Dermis blood vessel endothelial cell (primary cell): ENCODE measurements at regions not wholly inside any gene's neighbourhood (a gene's known extent, or its start where the extent isn't known, plus 50 kb on each side); places are given as distances from the start of the nearest gene placed in this dataset.

ENCODE experiments used
- DNase-seq: peaks from one replicate; pipeline ENCODE4 v3.0.0; 2010

GRCh38 chr15:38176691-38177090 lies 75.9 kb upstream of the SPRED1 start:
- DNase-seq: no peak

- no peak for DNase-seq
Observed at GRCh38 chr15:38182900-38183299, 69.7 kb upstream of the SPRED1 start.

DNA sequence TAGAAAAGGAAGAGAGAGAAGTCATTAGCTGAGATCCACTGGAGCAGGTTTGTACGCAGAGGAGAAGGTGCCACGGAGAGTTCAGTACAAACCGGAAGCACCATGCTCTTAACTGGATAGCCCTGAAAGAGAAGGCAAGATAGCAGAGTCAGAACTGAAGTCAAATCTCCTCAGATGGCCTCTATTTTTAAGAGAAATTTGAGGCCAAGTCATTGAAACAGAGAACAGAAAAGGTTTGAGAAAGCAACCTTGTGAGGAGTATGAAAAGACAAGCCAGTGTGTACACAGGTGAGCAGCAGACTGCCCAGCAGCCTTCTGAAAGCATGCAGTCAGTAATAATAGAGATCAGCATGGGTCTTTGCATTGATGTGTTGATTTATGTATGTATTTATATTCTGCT lies 66.1 kb upstream of the SPRED1 start:
- DNase-seq: no peak

DNA sequence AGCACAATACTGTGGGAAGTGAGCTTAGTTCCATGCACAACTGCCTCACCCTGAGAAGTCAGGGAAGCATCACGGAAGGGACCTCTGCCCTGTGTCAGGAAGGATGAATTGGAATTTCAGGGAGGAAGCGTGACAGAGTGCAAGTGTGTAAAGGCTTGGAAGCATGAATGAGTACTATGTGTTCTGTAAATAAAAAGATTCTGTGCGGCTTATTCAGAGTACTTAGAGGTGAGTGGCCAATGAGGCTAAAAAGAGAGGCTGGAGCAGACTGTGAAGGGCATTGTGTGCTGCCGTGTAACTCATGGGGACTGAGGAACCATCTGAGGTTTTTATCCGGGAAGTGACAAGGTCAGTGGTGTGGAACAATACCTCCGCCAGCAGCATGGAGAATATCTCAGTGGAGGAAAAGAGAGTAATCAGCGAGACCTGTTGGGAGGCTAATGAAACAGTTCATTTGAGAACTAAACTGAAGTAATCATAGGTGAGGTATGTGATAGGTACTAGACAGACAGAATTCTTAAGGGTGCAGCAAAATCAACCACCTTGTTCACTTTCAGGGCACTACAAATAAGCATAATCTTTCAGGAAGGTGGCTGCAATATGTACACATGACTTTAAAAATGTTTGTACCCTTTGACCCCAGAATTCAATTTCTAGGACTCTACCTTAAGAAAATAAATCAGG lies 64.9 kb upstream of the SPRED1 start:
- DNase-seq: peak; percentile 37

- DNase-seq: no peak
Observed at GRCh38 chr15:38189671-38190295, 62.9 kb upstream of the SPRED1 start.

- peak; percentile 11 for DNase-seq
Observed at GRCh38 chr15:38190501-38190900, 62.1 kb upstream of the SPRED1 start.

- DNase-seq: no peak
Observed at GRCh38 chr15:38192496-38192895, 60.1 kb upstream of the SPRED1 start.

- DNase-seq: no peak
Observed at GRCh38 chr15:38193496-38193895, 59.1 kb upstream of the SPRED1 start.

- DNase-seq: no peak
Observed at GRCh38 chr15:38195191-38195901, 57.3 kb upstream of the SPRED1 start.

GRCh38 chr15:38196076-38196475 lies 56.6 kb upstream of the SPRED1 start:
- DNase-seq: no peak

GRCh38 chr15:38197553-38197952 lies 55.1 kb upstream of the SPRED1 start:
- DNase-seq: peak; percentile 28

DNA sequence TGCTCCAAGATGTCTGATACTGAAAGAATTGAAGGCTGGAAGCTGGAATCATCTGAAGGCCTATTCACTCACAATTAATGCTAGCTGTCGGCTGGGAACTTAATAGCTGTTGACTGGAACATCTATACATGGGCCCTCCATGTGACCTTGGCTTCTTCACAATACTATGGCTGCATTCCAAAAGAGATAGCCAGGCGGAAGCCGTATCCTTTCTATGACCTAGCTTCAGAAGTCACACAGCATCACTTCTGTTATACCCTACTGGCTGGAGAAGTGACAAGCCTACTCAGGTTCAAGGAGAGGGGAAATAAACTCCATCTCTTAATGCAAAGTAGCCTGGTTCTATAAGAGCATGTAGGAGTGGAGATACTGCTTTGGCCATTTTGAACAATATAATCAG lies 50.9 kb upstream of the SPRED1 start:
- peak; percentile 11 for DNase-seq

- DNase-seq: no peak
Observed at GRCh38 chr15:38202361-38202760, 50.3 kb upstream of the SPRED1 start.
